GM19463 (cell line): ENCODE measurements at regions not wholly inside any gene's neighbourhood (a gene's known extent, or its start where the extent isn't known, plus 50 kb on each side); places are given as distances from the start of the nearest gene placed in this dataset.
A peak's percentile ranks its signal among the peaks of the same experiment; 100 is the strongest.

Source experiments
- ATAC-seq: cut with Tn5 transposase; IDR thresholded peaks from one replicate; pipeline ENCODE4 v1.9.1; 2021; ENCODE audit warnings: mild to moderate bottlenecking, moderate library complexity; ENCODE audit not compliant: unreplicated experiment

DNA sequence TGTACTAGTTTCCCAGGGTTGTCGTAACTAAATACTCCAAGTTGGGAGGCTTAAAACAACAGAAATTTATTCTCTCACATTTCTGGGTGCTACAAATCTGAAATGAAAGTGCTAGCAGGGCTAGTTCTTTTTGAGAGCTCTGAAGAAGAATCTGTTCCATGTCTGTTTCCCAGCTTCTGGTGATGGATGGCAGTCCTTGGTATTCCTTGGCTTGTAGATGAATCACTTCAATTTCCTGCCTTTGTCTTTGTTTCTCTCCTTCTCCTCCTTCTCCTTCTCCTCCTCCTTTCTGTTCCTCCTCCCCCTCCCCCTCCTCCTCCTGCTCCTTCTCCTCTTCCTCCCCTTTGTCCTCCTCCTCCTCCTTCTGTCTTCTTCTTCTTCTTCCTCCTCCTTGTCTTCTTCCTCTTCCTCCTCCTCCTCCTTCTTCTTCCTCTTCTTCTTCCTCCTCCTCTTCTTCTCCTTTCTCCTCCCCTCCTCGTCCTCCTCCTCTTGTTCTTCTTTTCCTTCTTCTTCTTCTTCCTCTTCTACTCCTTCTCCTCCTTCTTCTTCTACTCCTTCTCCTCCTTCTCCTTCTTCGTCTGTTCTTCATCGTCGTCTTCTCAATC, 104.7 kb upstream of the ANKRD55 start:
- no peak for ATAC-seq

DNA sequence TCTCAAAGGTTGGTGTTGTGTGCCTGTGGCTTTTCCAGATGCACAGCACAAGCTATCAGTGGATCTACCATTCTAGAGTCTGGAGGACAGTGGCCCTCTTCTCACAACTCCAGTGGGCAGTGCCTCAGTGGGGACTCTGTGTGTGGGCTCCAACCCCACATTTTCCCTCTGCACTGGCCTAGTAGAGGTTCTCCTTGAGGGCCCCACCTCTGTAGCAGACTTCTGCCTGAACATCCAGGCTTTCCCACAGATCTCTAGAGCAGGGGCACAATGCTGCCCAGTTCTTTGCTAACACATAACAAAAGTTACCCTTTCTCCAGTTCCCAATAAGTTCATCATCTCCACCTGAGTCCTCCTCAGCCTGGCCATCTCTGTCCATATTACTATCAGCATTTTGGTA, 102.1 kb upstream of the ANKRD55 start:
- ATAC-seq, result no peak

DNA sequence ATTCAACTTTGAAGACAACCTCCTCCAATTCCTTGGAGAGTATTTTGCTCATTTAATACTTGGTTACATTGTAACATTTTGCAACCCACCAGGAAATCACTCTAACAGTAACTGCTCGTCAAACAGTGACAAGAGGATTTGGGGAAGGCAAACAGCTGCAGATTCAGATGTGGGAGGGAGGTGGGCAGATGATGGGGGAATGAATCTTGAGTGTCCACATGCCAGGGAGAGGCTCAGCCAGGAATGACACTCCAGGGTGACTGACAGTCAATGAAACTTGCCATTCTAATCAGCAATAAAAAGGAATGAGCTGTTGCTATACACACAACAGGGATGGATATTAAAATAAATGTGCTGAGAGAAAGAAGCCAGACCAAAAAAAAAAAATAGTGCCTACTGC, 97.7 kb upstream of the ANKRD55 start:
- no peak for ATAC-seq

DNA sequence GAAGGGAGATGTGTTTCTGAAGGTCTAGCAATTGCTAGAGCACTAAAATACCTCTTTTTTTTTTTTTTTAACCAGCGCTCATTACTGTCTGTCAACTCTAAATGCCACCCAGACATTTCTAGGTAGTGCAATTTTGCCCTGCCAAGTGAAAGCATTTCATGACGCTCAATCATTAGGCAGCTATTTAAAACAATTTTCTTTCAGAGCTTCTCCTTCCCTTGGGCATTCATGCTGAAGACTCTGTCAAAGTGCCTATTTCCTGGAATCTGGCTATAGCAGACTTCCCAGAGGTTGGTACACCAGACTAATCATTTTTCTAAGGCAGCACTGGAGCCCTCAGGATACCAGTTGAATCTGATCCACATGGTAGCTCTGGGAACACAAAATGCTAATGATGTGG, 97.0 kb upstream of the ANKRD55 start:
- no peak for ATAC-seq

DNA sequence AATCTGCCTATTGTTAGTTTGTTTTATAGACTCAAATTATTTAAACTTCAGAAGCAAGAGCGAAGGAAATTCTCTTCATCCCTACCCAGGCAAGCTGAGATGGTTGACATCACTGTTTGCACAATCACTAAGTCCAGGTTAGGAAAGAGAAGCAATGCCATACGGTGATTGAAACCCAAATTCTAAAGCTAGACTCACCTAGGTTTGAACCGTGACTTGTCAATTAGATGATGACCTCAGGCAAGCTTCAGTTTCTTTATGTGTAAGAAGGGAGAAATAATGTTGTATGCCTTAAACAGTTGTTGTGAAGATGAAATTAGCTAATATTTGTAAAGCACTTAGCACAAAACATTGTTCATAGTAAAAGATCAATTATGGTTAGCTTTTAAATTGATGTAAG, 96.5 kb upstream of the ANKRD55 start:
- ATAC-seq, result peak; percentile 49

DNA sequence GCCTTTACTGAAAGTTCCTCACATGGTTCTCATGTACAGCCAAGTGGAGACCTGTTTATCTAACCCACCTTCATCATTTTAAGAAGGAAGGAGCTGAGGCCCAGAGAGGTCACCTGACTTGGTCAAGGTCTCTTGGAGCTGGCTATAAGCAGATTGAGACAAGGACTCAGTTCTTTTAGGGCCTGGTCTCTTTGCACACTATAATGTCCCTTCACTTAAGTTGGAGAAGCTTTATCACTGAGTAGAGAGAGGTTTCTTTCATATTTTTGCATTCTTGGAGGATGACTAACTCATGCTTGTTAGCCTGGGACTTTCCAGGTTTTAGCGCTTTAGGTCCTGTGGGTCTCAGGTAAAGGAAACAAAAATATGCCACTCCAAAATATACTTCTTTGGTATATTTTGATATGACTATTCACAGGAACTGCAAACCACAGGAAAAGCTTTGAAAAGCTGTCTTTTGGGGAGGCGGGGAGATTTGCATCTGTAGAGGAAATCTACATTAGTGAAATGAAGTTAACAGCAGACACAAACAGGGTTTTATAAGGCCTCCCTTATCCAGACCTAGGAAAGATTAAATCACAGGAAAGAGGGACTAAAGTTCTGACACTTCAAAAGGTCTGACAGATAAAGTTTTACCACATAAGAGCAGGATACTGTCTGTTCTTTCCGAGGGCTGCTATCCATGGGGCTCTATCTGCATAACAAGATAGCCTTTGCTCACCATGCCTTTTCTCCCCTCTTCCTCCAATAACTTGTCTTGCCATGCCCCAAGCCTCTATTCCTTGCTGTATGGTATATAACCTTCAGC, 95.8 kb upstream of the ANKRD55 start:
- ATAC-seq, result peak; percentile 61

DNA sequence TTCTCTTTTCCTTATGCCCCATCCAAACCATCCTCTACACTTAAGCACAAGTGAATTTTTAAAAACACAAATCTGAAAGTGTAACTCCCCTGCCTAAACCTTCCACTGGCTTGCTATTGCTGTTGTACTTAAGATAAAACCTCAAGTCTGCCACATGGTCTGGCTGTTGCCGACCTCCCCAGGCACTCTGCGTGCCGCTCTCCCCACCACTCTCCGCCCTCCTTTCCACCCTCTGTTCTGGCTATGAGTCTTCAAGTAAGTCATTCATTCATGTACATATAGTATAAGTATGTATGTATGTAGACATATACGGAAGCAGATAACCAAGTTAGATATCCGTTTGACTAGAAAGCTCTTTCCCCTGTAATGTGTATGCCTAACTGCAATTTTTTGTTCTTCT, 94.7 kb upstream of the ANKRD55 start:
- ATAC-seq, result peak; percentile 49

DNA sequence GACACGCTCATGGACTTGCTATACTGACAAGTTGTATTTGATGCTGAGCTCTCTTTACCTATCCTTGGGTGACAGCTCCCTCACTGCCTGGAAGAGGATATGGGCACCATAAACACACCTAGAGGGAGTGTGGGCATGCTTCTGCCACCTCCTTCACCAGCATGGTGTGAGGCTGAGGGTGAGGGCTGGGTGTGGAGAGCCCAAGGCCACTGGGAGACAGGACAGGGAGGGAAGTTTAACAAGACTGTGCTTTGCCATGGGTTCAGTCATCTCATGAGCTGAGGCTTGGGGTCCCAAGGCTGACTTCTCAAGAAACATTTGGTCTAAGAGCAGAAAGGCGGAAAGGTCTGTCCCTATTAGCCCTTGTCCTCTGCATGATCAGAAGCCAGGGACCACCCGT, 93.6 kb upstream of the ANKRD55 start:
- no peak for ATAC-seq

DNA sequence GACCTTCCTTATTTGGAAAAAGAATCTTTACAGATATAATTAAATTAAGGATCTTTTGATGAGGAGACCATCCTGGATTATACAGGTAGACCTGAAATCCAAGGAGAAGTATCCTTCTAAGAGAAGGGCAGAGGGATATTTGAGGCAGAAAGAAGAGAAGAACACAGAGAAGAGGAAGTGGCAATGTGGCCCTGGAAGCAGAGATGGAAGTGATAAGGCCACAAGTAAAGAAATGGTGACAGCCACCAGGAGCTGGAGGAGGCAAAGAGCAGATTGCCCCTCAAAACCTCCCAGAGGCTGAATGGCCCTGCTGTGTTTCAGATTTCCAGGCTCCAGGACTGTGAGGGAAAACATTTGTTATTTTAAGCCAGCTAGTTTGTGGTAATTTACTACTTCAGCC, 93.0 kb upstream of the ANKRD55 start:
- ATAC-seq, result no peak

DNA sequence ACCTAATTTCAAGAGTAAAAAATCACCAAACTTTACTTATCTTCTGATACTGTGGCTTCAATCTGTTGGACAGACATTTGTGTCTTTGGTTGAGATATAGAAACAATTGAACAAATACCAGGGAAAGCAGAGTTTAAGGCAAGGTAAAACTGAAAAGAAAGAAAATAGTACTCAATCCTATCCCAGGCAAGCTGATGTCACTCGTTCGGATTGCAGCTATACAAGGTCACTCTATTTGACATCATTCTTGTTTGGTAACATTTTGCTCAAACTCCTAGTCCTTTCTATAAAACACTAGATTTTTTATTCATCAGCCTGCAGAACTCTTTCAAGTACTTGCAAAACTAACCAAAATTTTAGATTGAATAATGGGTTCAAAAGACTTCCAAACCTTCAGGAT, 91.9 kb upstream of the ANKRD55 start:
- no peak for ATAC-seq

DNA sequence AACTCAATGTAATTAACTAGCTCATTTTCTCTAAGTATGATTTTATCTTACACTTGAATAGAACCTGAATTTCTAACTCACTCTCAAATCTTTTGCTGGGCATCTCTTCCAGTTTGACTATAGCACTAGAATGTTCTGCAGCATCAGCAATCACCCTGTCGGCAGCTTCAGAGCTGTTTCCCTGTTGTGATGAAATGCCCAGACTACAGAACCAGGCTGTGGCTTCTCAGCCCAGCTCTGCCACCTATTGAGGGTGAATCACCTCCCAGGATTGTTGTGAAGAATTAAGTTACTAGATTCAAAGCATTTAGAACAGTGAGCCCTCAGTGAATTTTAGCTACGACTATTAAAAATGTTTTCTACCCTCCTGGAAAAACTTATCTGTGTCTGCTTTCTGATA, 90.4 kb upstream of the ANKRD55 start:
- no peak for ATAC-seq

DNA sequence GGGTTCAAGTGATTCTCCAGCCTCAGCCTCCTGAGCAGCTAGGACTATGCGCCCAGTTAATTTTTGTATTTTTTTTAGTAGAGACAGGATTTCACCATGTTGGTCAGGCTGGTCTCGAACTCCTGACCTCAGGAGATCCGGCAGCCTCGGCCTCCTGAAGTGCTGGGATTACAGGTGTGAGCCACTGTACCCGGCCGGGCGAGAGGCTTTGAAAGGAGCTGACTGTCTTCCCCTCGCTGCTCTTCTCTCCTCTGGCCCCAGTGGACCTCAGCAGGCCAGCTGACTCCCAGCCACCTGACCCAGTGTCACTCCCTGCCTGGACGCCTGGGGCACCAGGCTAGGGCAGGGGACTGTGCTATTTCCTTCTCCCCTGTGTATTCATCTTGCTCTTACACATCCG, 89.5 kb upstream of the ANKRD55 start:
- no peak for ATAC-seq

DNA sequence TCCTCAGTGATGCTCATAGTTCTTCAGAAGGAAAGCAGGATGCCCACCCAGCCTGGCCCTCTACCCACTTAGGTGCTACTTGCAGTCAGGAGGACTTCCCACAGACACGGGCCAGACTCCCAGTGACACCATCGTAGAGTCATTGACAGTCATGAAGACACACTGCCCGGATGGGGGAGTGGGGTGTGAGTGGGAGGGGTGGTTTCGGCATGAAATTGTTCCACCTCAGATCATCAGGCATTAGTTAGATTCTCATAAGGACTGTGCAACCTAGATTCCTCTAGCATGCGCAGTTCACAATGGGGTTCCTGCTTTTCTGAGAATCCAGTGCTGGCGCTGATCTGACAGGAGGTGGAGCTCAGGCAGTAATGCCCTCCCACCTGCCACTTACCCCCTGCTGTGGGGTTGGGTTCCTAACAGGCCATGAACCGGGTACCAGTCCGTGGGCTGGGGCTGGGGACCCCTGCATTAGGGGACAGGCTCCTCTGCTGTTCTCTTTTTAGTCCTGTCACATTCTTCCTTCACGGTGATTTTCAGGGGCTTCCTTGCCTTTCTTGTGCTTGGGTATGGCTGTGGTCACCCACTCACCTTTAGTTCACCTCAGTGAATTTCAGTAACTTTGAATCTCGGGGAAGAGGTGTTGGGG, 88.2 kb upstream of the ANKRD55 start:
- ATAC-seq, result no peak

DNA sequence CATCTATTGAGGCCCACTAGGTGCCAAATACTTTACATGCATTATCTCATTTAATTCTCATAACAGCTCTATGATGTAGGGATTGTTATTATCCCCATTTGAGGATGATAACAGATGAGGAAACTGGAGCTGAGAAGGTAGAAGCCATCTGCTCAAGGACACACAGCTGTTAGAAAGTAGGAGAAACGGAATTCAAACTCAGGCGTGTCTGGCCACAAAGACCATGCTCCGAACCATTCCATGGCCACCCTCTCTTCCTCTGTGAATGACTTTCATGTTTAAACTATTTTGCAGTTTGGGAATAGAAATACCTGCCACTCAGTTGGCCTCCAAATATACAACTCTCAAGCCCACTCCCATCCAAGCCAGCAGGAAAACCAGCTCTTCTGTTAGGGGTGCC, 87.6 kb upstream of the ANKRD55 start:
- ATAC-seq, result no peak

DNA sequence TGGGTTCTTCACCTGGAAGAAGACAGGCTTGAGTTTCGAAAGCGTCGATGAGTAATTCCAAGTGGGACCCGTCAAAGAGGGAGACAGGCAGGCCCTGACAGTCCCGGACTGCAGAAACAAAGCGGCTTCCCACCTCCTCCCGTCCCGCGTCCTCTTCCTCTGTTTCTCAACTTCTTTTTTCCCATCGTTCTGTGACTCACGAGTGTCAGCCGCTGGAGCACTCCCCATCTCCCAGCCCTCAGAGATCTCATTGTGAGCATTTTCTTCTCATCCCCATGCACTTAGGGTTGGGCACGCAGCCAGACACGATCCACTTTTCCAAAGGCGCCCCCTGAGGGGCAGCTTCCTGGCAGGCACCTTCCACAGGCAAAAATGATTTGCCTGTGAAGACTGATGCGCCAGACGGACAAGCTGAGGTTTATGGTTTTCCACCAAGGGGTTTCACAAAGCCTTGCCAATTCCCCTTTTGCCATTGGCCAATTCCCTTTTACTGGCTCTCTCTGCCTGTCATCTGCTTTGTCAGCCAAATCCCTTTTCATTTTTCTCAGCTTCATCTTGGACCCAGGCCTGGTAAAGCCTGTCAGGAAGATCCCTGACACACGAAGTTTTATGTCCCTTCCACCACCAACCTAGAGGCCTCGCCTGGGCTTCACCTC, 86.5 kb upstream of the ANKRD55 start:
- ATAC-seq, result no peak

DNA sequence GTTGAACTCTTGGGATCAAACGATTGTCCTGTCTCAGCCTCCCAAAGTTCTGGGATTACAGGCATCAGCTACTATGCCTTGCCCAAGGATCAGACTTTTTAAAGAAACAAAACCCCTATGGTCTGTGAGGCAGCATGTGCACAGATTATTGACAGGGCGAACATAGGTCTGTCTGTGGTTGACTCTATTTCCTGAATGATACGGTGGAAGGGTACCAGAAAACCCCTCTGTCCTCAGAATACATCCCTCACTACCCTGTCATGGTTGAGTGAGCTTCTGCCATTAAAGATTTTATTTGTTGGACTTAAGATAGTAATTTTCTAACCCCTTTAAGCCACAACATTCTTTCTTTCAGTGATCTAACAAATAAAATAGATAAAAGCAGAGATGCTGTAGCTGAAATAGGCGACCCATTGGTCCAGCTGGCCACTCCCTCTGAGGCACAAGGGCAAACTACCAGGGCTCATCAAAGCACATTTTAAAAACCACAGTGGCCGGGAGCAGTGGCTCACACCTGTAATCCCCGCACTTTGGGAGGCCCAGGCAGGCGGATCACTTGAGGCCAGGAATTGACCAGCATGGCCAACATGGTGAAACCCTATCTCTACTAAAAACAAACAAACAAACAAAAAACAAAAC, 84.9 kb upstream of the ANKRD55 start:
- ATAC-seq, result peak; percentile 74

DNA sequence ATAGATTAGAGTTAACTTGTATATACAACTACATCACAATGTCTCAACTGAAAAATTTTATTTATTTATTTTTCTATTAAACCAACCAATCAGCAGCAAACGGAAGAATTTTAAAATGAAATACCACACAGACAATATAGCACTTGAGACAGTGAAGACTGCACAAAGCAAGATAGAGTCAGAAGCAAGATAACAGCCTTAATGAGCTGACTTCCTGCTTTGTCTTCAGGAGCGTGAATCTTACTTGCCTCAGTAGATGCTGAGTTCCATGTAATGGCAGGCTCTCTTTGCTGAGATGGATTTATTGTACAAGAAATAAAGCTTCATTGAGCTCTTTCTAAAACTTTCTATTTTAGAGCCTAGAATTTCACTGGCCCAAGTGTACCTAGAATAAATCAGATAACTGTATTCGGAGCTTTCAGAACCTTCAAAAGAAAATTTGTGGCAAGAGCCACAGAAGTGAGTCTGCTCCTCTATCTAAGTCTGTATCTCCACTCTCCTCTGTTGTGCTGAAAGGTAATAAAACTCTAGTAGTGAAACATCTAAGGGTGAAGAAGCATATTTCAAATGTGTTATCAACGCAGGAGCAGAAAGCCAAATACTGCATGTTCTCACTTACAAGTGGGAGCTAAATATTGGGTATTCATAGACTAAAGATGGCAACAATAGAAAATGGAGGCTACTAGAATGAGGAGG, 83.3 kb upstream of the ANKRD55 start:
- ATAC-seq, result no peak

DNA sequence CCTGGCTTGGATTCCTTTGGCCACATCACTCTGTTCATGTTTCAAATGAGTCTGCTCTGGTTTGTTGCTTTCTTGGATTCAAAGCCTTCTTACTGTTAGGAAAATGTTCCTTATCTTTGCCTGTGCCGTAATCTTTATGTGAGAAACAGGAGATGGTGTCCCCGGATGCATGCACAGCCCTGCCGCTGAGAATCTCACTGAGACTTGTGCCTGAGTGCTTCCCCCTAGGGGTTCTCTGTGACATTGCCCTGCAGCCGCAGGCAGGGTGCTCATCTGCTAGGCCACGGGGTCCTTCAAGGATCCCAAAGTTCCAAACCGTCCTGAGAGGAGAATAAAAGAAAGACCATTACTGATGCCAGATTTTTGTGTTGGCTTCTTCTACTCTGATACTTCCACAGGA, 81.4 kb upstream of the ANKRD55 start:
- no peak for ATAC-seq

DNA sequence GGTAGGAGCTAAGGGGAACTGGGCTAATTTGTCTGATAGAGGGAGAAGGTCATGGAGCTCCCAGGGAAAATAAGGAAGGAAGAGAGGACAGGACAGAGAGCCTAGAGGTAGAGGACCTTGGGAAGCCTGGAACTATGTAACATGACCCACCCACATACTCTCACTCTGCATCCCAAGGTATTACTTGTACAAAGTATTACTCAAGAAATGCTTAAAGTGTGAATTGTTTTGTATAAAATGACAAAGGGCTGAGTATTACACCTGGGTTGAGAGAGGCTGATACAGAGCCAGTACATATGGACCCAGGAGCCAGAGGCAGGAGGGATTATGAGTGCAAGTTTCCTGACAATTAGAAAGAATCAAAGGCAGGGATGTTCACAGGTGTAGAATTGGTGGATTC, 80.5 kb upstream of the ANKRD55 start:
- no peak for ATAC-seq

DNA sequence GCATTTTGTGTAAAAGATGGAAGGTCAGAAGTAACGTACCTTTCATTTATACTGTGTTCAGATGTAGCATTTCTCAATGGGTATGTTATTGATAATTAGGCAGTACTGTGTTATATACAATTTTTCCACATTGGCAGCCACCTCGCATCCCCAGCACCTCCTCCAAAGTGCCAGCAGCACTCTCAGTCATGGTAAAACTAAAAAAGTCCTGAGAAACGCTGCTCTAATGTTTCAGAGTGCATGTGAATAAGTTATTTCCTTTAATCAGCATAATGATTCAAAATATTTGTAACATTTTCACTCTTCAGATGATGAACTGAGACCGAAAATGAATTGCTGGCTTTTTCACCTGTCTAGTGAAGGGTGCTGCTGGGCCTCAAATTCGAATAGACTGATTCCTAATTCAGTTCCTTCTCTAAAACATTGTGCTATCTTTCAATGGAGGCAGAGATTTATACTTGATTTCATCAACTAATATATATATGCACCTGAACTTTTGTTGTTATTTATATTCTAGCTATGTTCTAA, 79.9 kb upstream of the ANKRD55 start:
- peak; percentile 42 for ATAC-seq
